Neural progenitor cell (in vitro differentiated cells): ENCODE measurements at regions not wholly inside any gene's neighbourhood (a gene's known extent, or its start where the extent isn't known, plus 50 kb on each side); places are given as distances from the start of the nearest gene placed in this dataset.

ENCODE experiments used
- DNase-seq: peaks from one replicate; pipeline ENCODE4 v3.0.0-alpha.2; 2016; ENCODE audit warnings: low spot score
- H2AFZ ChIP-seq: fragments of 200-600 bp; sonication (generic); replicated peaks from 2 replicates; pipeline ENCODE4 v1.6.1; 2016; ENCODE audit warnings: antibody characterized with exemption
- H3F3A ChIP-seq: fragments of 200-600 bp; sonication (generic); 2 replicates; pipeline ENCODE4 v1.6.1; 2016; ENCODE audit warnings: antibody characterized with exemption, low read depth
- H3K27ac ChIP-seq: fragments of 200-600 bp; sonication (generic); 2 replicates; pipeline ENCODE4 v1.5.1; 2016; ENCODE audit warnings: mild to moderate bottlenecking
- H3K27me3 ChIP-seq: fragments of 200-600 bp; sonication (generic); 2 replicates; pipeline ENCODE4 v1.6.1; 2016; ENCODE audit warnings: mild to moderate bottlenecking, moderate library complexity
- H3K36me3 ChIP-seq: fragments of 200-600 bp; sonication (generic); 2 replicates; pipeline ENCODE4 v1.5.1; 2016
- H3K4me1 ChIP-seq: fragments of 200-600 bp; sonication (generic); 2 replicates; pipeline ENCODE4 v1.6.1; 2016; ENCODE audit warnings: mixed run types
- H3K4me2 ChIP-seq: fragments of 200-600 bp; sonication (generic); 2 replicates; pipeline ENCODE4 v1.6.1; 2016
- H3K4me3 ChIP-seq: fragments of 200-600 bp; sonication (generic); 2 replicates; pipeline ENCODE4 v1.5.1; 2016
- H3K79me2 ChIP-seq: fragments of 200-600 bp; sonication (generic); 2 replicates; pipeline ENCODE4 v1.6.1; 2016; ENCODE audit warnings: low read depth
- H3K9ac ChIP-seq: fragments of 200-600 bp; sonication (generic); 2 replicates; pipeline ENCODE4 v1.6.1; 2016
- H3K9me3 ChIP-seq: fragments of 200-600 bp; sonication (generic); 2 replicates; pipeline ENCODE4 v1.5.1; 2016; ENCODE audit warnings: low read depth
- H4K20me1 ChIP-seq: fragments of 200-600 bp; sonication (generic); 2 replicates; pipeline ENCODE4 v1.6.1; 2016; ENCODE audit warnings: low read depth
- H3K27ac Mint-ChIP-seq: 3 replicates; pipeline ENCODE4 v1.8.0; 2021; ENCODE audit warnings: mixed read lengths
- H3K27me3 Mint-ChIP-seq: 2 replicates; pipeline ENCODE4 v1.8.0; 2022; ENCODE audit warnings: low read depth, mild to moderate bottlenecking, inconsistent platforms, moderate library complexity, mixed read lengths; ENCODE audit not compliant: insufficient read depth
- H3K36me3 Mint-ChIP-seq: 3 replicates; pipeline ENCODE4 v1.8.0; 2021; ENCODE audit warnings: mixed read lengths
- H3K4me1 Mint-ChIP-seq: 3 replicates; pipeline ENCODE4 v1.8.0; 2021; ENCODE audit warnings: mixed read lengths
- H3K4me3 Mint-ChIP-seq: 3 replicates; pipeline ENCODE4 v1.8.0; 2021; ENCODE audit warnings: mild to moderate bottlenecking, moderate library complexity, mixed read lengths
- H3K9me3 Mint-ChIP-seq: 3 replicates; pipeline ENCODE4 v1.8.0; 2020; ENCODE audit warnings: mixed read lengths
- CTCF ChIP-seq: fragments of 200-600 bp; sonication (generic); IDR thresholded peaks from 2 replicates; pipeline ENCODE4 v1.5.1; 2017; ENCODE audit warnings: antibody characterized with exemption, mild to moderate bottlenecking
- EZH2 ChIP-seq: fragments of 200-600 bp; sonication (generic); IDR thresholded peaks from 2 replicates; pipeline ENCODE4 v1.6.1; 2017; ENCODE audit warnings: antibody characterized with exemption, mild to moderate bottlenecking, moderate library complexity
- EZH2phosphoT487 ChIP-seq: fragments of 200-600 bp; sonication (generic); IDR thresholded peaks from 2 replicates; pipeline ENCODE4 v1.6.1; 2017; ENCODE audit warnings: antibody characterized with exemption

- Histone ChIP-seq H3K9me3 (no peaks in the 10 kb centered on the region), H3K27ac (no peak overlapping the region), H3K4me3 (no peak overlapping the region), H3K79me2 (no peaks in the 10 kb centered on the region), H3F3A (peaks cover 23% of the 10 kb centered on the region), H2AFZ (no peak overlapping the region), H4K20me1 (no peaks in the 10 kb centered on the region), H3K27me3 (no peaks in the 10 kb centered on the region), H3K36me3 (no peaks in the 10 kb centered on the region), H3K4me1 (peaks cover 31% of the 10 kb centered on the region), H3K4me2 (peak overlapping the region; percentile 33), H3K9ac (no peak overlapping the region)
- Mint-ChIP-seq H3K9me3 (peaks cover 12% of the 10 kb centered on the region), H3K27me3 (peaks cover 28% of the 10 kb centered on the region), H3K27ac (peak overlapping the region; percentile 82), H3K36me3 (peaks cover 4% of the 10 kb centered on the region), H3K4me1 (peaks cover 61% of the 10 kb centered on the region), H3K4me3 (peak overlapping the region; percentile 68)
- DNase-seq, result no peak
- no peak for TF ChIP-seq CTCF
- TF ChIP-seq EZH2, result no peak
- no peak for TF ChIP-seq EZH2phosphoT487
Observed at GRCh38 chr13:111973186-111973585, 93.8 kb upstream of the SOX1 start.

- H3K79me2 ChIP-seq, result no peaks in the 10 kb centered on the region
- H3F3A ChIP-seq, result peaks cover 23% of the 10 kb centered on the region
- H3K4me1 ChIP-seq, result peaks cover 31% of the 10 kb centered on the region
- peak; percentile 64 for DNase-seq
- no peak overlapping the region for H2AFZ ChIP-seq
- TF ChIP-seq CTCF (no peak), EZH2phosphoT487 (no peak), EZH2 (no peak)
- Mint-ChIP-seq H3K4me1 (peaks cover 61% of the 10 kb centered on the region), H3K9me3 (peaks cover 12% of the 10 kb centered on the region), H3K4me3 (peak overlapping the region; percentile 74), H3K36me3 (peaks cover 4% of the 10 kb centered on the region), H3K27ac (peak overlapping the region; percentile 2), H3K27me3 (peaks cover 28% of the 10 kb centered on the region)
- H3K27ac ChIP-seq, result no peak overlapping the region
- H3K27me3 ChIP-seq, result no peaks in the 10 kb centered on the region
- H4K20me1 ChIP-seq, result no peaks in the 10 kb centered on the region
- H3K9me3 ChIP-seq, result no peaks in the 10 kb centered on the region
- no peak overlapping the region for H3K4me3 ChIP-seq
- H3K4me2 ChIP-seq, result peak overlapping the region; percentile 33
- no peaks in the 10 kb centered on the region for H3K36me3 ChIP-seq
- no peak overlapping the region for H3K9ac ChIP-seq
Observed at GRCh38 chr13:111973605-111974340, 93.2 kb upstream of the SOX1 start.

GRCh38 chr13:111974341-111974640 is 92.7 kb upstream of the SOX1 start:
- H3K36me3 Mint-ChIP-seq, result peaks cover 4% of the 10 kb centered on the region
- H3K4me3 ChIP-seq, result no peak overlapping the region
- H3K4me1 ChIP-seq, result peaks cover 31% of the 10 kb centered on the region
- H3K9ac ChIP-seq, result no peak overlapping the region
- peaks cover 28% of the 10 kb centered on the region for H3K27me3 Mint-ChIP-seq
- no peaks in the 10 kb centered on the region for H3K27me3 ChIP-seq
- peaks cover 12% of the 10 kb centered on the region for H3K9me3 Mint-ChIP-seq
- no peaks in the 10 kb centered on the region for H4K20me1 ChIP-seq
- H3K36me3 ChIP-seq, result no peaks in the 10 kb centered on the region
- peaks cover 23% of the 10 kb centered on the region for H3F3A ChIP-seq
- TF ChIP-seq EZH2 (no peak), CTCF (no peak), EZH2phosphoT487 (no peak)
- H3K27ac Mint-ChIP-seq, result peak overlapping the region; percentile 82
- no peaks in the 10 kb centered on the region for H3K79me2 ChIP-seq
- H3K27ac ChIP-seq, result no peak overlapping the region
- no peaks in the 10 kb centered on the region for H3K9me3 ChIP-seq
- peaks cover 61% of the 10 kb centered on the region for H3K4me1 Mint-ChIP-seq
- peak overlapping the region; percentile 74 for H3K4me3 Mint-ChIP-seq
- no peak overlapping the region for H3K4me2 ChIP-seq
- no peak for DNase-seq
- H2AFZ ChIP-seq, result no peak overlapping the region
